ENCODE measurements at regions not wholly inside any gene's neighbourhood (a gene's known extent, or its start where the extent isn't known, plus 50 kb on each side); places are given as distances from the start of the nearest gene placed in this dataset.

GRCh38 chr11:92767416-92767815 is 202.0 kb upstream of the MTNR1B start:
- TF ChIP-seq CTCF (IDR thresholded peaks at IDR 0.05) = no peak
- no peak for TF ChIP-seq ZFX (IDR thresholded peaks at IDR 0.05; ENCODE audit: borderline replicate concordance)
